Sigmoid colon (tissue), 3 donors: ENCODE measurements at regions not wholly inside any gene's neighbourhood (a gene's known extent, or its start where the extent isn't known, plus 50 kb on each side); places are given as distances from the start of the nearest gene placed in this dataset.

Experiments used
- CTCF ChIP-seq, 4 experiments: fragments of 450-650 bp in 3 of 4; fragments of 200-600 bp in 1 of 4; IDR thresholded peaks; one replicate each; pipeline ENCODE4 v1.5.1; 2016 to 2019; ENCODE audit warnings: antibody characterized with exemption in 4 of 4, mild to moderate bottlenecking in 3 of 4, moderate library complexity in 2 of 4
- POLR2A ChIP-seq, 2 donors: fragments of 450-650 bp; IDR thresholded peaks; one replicate each; pipeline ENCODE4 v1.6.1; 2016; ENCODE audit warnings: antibody characterized with exemption in 2 of 2, mild to moderate bottlenecking in 2 of 2, moderate library complexity in 2 of 2

GRCh38 chr5:98121036-98121936 lies 652.2 kb upstream of the RGMB start:
- TF ChIP-seq CTCF (IDR thresholded peaks at IDR 0.05) (no peak), POLR2A (IDR thresholded peaks at IDR 0.05) (no peak)
